Type B pancreatic cell (in vitro differentiated cells): ENCODE measurements at regions not wholly inside any gene's neighbourhood (a gene's known extent, or its start where the extent isn't known, plus 50 kb on each side); places are given as distances from the start of the nearest gene placed in this dataset.
"Not testable (repeated sequence)": the region's sequence is repeated elsewhere in the genome, so short reads cannot be mapped to it uniquely, and the experiment has no call there.

Source experiments
- DNase-seq: peaks from one replicate; pipeline ENCODE4 v3.0.0; 2021; ENCODE audit warnings: mixed read lengths; ENCODE audit not compliant: unreplicated experiment; ENCODE audit errors: extremely low spot score
- H3K27ac Mint-ChIP-seq: 2 replicates; pipeline ENCODE4 v1.8.0; 2021; ENCODE audit warnings: mild to moderate bottlenecking, mixed read lengths
- H3K27me3 Mint-ChIP-seq: 2 replicates; pipeline ENCODE4 v1.8.0; 2021; ENCODE audit warnings: mixed read lengths
- H3K36me3 Mint-ChIP-seq: 2 replicates; pipeline ENCODE4 v1.8.0; 2021; ENCODE audit warnings: mixed read lengths
- H3K4me1 Mint-ChIP-seq: one replicate; pipeline ENCODE4 v1.8.0; 2021; ENCODE audit warnings: mixed read lengths; ENCODE audit not compliant: unreplicated experiment
- H3K4me3 Mint-ChIP-seq: 2 replicates; pipeline ENCODE4 v1.8.0; 2021; ENCODE audit warnings: mild to moderate bottlenecking, mixed read lengths
- H3K9me3 Mint-ChIP-seq: 2 replicates; pipeline ENCODE4 v1.8.0; 2021; ENCODE audit warnings: mixed read lengths
- CTCF ChIP-seq: fragments of 200-600 bp; sonication (generic); conservative IDR thresholded peaks from 2 replicates; pipeline ENCODE4 v1.5.0; 2021; ENCODE audit warnings: antibody characterized with exemption, mild to moderate bottlenecking

- no peaks in the 10 kb centered on the region for H3K27me3 Mint-ChIP-seq
- peaks cover 6% of the 10 kb centered on the region for H3K9me3 Mint-ChIP-seq
- DNase-seq, result no peak
- no peak overlapping the region for H3K27ac Mint-ChIP-seq
- H3K36me3 Mint-ChIP-seq, result no peaks in the 10 kb centered on the region
- no peak for TF ChIP-seq CTCF
- no peak overlapping the region for H3K4me3 Mint-ChIP-seq
- no peaks in the 10 kb centered on the region for H3K4me1 Mint-ChIP-seq
These were observed 527.7 kb upstream of the SGCD start for GRCh38 chr5:155799308-155799707.

GRCh38 chr5:155807884-155808576, 518.9 kb upstream of the SGCD start:
- Mint-ChIP-seq H3K27me3 (no peaks in the 10 kb centered on the region), H3K4me3 (no peak overlapping the region), H3K27ac (no peak overlapping the region), H3K4me1 (no peaks in the 10 kb centered on the region), H3K9me3 (no peaks in the 10 kb centered on the region), H3K36me3 (no peaks in the 10 kb centered on the region)
- DNase-seq, result no peak
- TF ChIP-seq CTCF, result no peak

GRCh38 chr5:155815248-155815647, 511.7 kb upstream of the SGCD start:
- H3K36me3 Mint-ChIP-seq, result no peaks in the 10 kb centered on the region
- H3K27ac Mint-ChIP-seq, result no peak overlapping the region
- no peak for DNase-seq

GRCh38 chr5:155822177-155822576, 504.8 kb upstream of the SGCD start:
- Mint-ChIP-seq H3K27ac (no peak overlapping the region), H3K27me3 (peaks cover 3% of the 10 kb centered on the region), H3K36me3 (no peaks in the 10 kb centered on the region), H3K4me3 (no peak overlapping the region), H3K9me3 (no peaks in the 10 kb centered on the region), H3K4me1 (no peaks in the 10 kb centered on the region)
- no peak for DNase-seq
- TF ChIP-seq CTCF, result no peak

More at GRCh38 chr5:155815248-155815647, 511.7 kb upstream of the SGCD start:
- H3K4me3 Mint-ChIP-seq, result no peak overlapping the region
- H3K4me1 Mint-ChIP-seq, result no peaks in the 10 kb centered on the region
- peaks cover 6% of the 10 kb centered on the region for H3K27me3 Mint-ChIP-seq
- no peak for TF ChIP-seq CTCF
- H3K9me3 Mint-ChIP-seq, result no peaks in the 10 kb centered on the region

GRCh38 chr5:155826611-155827507, 500.1 kb upstream of the SGCD start:
- no peak overlapping the region for H3K4me3 Mint-ChIP-seq
- DNase-seq, result no peak
- H3K9me3 Mint-ChIP-seq, result no peaks in the 10 kb centered on the region
- no peak for TF ChIP-seq CTCF
- no peak overlapping the region for H3K27ac Mint-ChIP-seq
- H3K27me3 Mint-ChIP-seq, result peaks cover 4% of the 10 kb centered on the region
- no peaks in the 10 kb centered on the region for H3K4me1 Mint-ChIP-seq
- no peaks in the 10 kb centered on the region for H3K36me3 Mint-ChIP-seq

- H3K4me3 Mint-ChIP-seq, DNase-seq, H3K4me1 Mint-ChIP-seq, H3K36me3 Mint-ChIP-seq, H3K9me3 Mint-ChIP-seq, H3K27ac Mint-ChIP-seq, H3K27me3 Mint-ChIP-seq: not testable (repeated sequence)
These were observed 499.5 kb upstream of the SGCD start for GRCh38 chr5:155827508-155827815.
